Fibroblast of the aortic adventitia (primary cell): ENCODE measurements at regions not wholly inside any gene's neighbourhood (a gene's known extent, or its start where the extent isn't known, plus 50 kb on each side); places are given as distances from the start of the nearest gene placed in this dataset.

ENCODE experiments used
- DNase-seq: peaks from one replicate; pipeline ENCODE4 v3.0.0-alpha.2; 2010; ENCODE audit warnings: low read depth
- H3K4me3 ChIP-seq: 2 replicates; pipeline ENCODE4 v1.5.1; 2011; ENCODE audit warnings: low read depth, mild to moderate bottlenecking, control low read depth, low read length, moderate library complexity
- TF ChIP-seq, protein P1 (sequence below): IDR thresholded peaks from 2 replicates; pipeline ENCODE4 v1.5.1; 2011; ENCODE audit warnings: mild to moderate bottlenecking, low read length, control low read depth, inconsistent platforms; ENCODE audit not compliant: insufficient read depth

DNA sequence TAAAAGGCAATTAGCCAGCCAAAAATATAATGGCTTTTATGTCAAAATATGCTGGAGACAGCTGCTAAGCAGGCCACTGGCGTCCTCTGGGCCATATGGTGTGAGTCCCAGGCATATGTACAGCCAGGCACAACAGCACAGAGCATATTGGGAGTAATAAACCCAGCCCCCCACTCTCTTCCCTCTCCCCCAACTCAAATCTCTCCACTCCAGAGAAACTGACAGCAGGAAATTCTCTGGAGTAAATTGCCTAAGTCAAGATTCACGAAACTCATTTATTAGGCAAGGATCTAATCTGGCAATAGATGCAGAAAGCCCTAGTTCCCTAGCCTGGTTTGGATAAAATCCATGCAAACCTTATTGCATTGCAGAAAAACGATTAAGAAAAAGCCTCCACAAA, 147.9 kb upstream of the SEL1L start:
- no peak for DNase-seq
- no peak overlapping the region for H3K4me3 ChIP-seq
- TF ChIP-seq, protein P1, sequence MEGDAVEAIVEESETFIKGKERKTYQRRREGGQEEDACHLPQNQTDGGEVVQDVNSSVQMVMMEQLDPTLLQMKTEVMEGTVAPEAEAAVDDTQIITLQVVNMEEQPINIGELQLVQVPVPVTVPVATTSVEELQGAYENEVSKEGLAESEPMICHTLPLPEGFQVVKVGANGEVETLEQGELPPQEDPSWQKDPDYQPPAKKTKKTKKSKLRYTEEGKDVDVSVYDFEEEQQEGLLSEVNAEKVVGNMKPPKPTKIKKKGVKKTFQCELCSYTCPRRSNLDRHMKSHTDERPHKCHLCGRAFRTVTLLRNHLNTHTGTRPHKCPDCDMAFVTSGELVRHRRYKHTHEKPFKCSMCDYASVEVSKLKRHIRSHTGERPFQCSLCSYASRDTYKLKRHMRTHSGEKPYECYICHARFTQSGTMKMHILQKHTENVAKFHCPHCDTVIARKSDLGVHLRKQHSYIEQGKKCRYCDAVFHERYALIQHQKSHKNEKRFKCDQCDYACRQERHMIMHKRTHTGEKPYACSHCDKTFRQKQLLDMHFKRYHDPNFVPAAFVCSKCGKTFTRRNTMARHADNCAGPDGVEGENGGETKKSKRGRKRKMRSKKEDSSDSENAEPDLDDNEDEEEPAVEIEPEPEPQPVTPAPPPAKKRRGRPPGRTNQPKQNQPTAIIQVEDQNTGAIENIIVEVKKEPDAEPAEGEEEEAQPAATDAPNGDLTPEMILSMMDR: no peak

DNA sequence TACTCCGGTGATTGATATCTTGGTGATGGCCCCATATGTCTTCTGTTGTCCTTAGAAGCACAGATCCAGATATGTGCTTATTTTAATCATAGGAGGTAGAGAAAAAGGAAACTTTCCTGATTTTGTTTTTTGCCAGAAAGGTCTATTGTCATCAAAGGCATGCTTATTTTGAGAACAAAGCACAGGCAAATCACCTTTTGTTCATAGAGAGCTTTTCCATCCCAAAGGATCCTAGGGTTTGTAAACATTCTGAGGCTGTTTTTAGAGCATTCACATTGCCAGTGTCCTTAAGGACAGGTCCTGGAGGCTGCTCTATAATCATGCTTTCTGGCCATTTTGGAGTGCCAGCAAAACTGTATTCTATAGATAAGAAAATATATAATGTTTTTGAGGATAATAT, 148.5 kb upstream of the SEL1L start:
- no peak overlapping the region for H3K4me3 ChIP-seq
- TF ChIP-seq, protein P1: no peak
- DNase-seq: no peak

DNA sequence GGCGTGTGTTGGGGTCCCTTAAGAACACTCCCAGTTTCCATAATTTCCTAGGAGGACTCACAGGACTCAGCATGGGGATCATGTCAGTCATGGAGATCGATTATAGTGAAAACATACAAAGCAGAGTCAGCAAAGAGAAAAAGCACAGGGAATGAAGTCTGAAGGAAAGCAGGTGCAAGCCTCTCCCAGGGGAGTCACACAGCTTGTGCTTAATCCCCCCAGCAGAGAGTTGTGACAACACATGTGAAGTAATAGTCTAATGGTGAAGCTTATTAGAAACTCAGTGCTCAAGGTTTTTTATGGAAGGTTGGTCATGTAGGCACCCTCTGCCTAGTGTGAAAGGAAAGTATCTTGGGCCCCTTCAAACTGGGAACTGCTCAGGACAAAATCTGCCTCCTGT, 149.0 kb upstream of the SEL1L start:
- DNase-seq: no peak
- TF ChIP-seq, protein P1: no peak
- no peak overlapping the region for H3K4me3 ChIP-seq

DNA sequence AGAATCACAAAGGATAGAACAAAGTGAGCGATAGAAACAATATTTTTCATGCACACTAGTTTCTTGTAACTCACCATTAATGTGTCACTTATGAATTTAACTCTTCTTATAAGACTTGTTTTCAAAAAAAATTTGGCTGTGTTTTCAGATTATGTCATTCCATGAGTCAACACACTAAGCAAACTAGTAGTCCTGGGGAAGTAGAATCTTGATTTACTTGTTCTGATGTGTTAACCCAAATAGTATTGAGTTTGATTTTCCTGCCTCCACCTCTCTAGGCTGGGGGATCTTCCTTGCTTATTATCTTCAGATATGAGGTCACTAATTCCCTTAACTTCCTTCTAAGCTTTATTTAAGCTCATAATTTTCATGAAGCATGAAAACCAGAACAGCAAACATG, 151.0 kb upstream of the SEL1L start:
- DNase-seq: no peak
- no peak overlapping the region for H3K4me3 ChIP-seq
- TF ChIP-seq, protein P1: no peak

DNA sequence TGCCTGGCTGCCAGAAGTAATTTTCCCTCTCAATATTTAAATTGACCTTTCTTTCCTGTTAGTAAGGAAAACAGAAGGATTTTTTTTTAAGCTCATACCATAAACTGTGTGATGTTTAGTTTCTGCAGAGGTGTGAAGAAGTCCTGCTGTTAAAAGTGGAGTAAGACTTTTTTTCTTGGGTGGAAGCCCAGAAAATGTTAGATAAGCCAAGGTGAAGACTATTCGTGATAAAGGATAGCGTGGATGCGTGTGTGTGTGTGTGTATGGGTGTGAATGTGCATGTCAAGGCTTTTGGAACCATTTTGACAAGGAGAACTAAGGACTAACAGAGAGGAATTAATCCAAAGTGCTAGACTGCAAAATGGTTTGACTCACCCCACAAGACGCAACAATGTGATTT, 152.9 kb upstream of the SEL1L start:
- H3K4me3 ChIP-seq: no peak overlapping the region
- TF ChIP-seq, protein P1: no peak
- DNase-seq: no peak

DNA sequence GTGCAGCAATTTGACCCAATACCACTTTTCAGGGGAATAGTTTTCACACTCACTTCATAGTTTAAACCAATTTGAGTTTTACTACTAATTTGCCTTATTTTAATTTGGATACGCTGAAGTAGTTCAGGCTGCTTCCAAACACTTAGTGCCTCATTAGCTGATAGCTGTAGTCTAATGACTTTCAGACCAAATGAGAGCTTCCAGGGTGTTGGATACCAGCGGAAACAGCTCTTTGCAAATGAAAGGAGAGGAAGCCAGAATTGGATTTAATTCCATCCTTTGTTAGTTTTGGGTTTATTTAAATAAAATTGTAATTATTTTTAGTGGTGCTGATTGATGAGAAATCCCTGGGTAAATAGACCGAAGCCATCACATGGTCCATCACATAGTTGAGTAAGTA, 158.3 kb upstream of the SEL1L start:
- H3K4me3 ChIP-seq: no peak overlapping the region
- no peak for DNase-seq
- TF ChIP-seq, protein P1: no peak

DNA sequence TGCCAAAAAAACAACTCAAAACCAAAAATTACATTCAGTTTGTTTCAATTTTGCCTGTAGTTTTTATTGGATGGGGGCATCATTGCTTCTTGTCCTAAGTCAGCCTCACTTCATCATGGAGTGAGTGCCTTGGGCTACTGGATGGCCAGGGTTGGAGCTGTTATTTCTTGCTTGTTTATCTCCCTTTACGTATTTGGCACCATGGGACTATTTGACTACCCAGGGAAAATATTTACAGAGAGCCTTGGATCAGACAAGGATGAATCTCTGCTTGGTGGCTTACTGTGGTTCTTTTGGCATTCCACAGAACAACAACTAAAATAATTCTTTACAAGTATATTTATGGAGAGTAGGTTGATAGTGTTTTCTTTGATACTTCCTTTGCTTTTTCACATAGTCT, 160.8 kb upstream of the SEL1L start:
- H3K4me3 ChIP-seq: no peak overlapping the region
- TF ChIP-seq, protein P1: no peak
- no peak for DNase-seq
